ENCODE measurements at regions not wholly inside any gene's neighbourhood (a gene's known extent, or its start where the extent isn't known, plus 50 kb on each side); places are given as distances from the start of the nearest gene placed in this dataset.
"Not testable (repeated sequence)": the region's sequence is repeated elsewhere in the genome, so short reads cannot be mapped to it uniquely, and the experiment has no call there.

- no peak for DNase-seq (ENCODE audit: low read depth)
Observed at GRCh38 chr11:134598368-134598767, 186.3 kb upstream of the B3GAT1 start.

- DNase-seq (ENCODE audit: low read depth): no peak
Observed at GRCh38 chr11:134597452-134597851, 185.4 kb upstream of the B3GAT1 start.

GRCh38 chr11:134596404-134596803 lies 184.4 kb upstream of the B3GAT1 start:
- DNase-seq (ENCODE audit: low read depth): no peak

- DNase-seq (ENCODE audit: low read depth): no peak
Observed at GRCh38 chr11:134592391-134592990, 180.4 kb upstream of the B3GAT1 start.

- DNase-seq (ENCODE audit: low read depth): no peak
Observed at GRCh38 chr11:134591338-134591737, 179.3 kb upstream of the B3GAT1 start.

- DNase-seq (ENCODE audit: low read depth): no peak
Observed at GRCh38 chr11:134589129-134589528, 177.1 kb upstream of the B3GAT1 start.

GRCh38 chr11:134588460-134589110 lies 176.5 kb upstream of the B3GAT1 start:
- DNase-seq (ENCODE audit: low read depth): not testable (repeated sequence)

GRCh38 chr11:134587345-134587744 lies 175.3 kb upstream of the B3GAT1 start:
- no peak for DNase-seq (ENCODE audit: low read depth)

GRCh38 chr11:134586726-134587125 lies 174.7 kb upstream of the B3GAT1 start:
- no peak for DNase-seq (ENCODE audit: low read depth)

GRCh38 chr11:134585666-134586610 lies 173.9 kb upstream of the B3GAT1 start:
- no peak for DNase-seq (ENCODE audit: low read depth)

- DNase-seq (ENCODE audit: low read depth): no peak
Observed at GRCh38 chr11:134584706-134585445, 172.8 kb upstream of the B3GAT1 start.

GRCh38 chr11:134584001-134584561 lies 172.0 kb upstream of the B3GAT1 start:
- no peak for DNase-seq (ENCODE audit: low read depth)

- no peak for DNase-seq (ENCODE audit: low read depth)
Observed at GRCh38 chr11:134583397-134583990, 171.5 kb upstream of the B3GAT1 start.

GRCh38 chr11:134582770-134583095 lies 170.7 kb upstream of the B3GAT1 start:
- no peak for DNase-seq (ENCODE audit: low read depth)

- no peak for DNase-seq (ENCODE audit: low read depth)
Observed at GRCh38 chr11:134581966-134582769, 170.1 kb upstream of the B3GAT1 start.

GRCh38 chr11:134581121-134581626 lies 169.1 kb upstream of the B3GAT1 start:
- DNase-seq (ENCODE audit: low read depth): no peak

GRCh38 chr11:134580610-134580975 lies 168.6 kb upstream of the B3GAT1 start:
- DNase-seq (ENCODE audit: low read depth): no peak

GRCh38 chr11:134579724-134580609 lies 167.9 kb upstream of the B3GAT1 start:
- no peak for DNase-seq (ENCODE audit: low read depth)

All from forelimb muscle (tissue), 1 donor.